SU-DHL-6 (cell line): ENCODE measurements at regions not wholly inside any gene's neighbourhood (a gene's known extent, or its start where the extent isn't known, plus 50 kb on each side); places are given as distances from the start of the nearest gene placed in this dataset.

Experiments used
- H2AFZ ChIP-seq: fragments of 200-600 bp; sonication (generic); 2 replicates; pipeline ENCODE4 v1.6.1; 2014; ENCODE audit warnings: low read depth, mild to moderate bottlenecking, moderate library complexity, mixed read lengths, antibody characterized with exemption, low read length; ENCODE audit not compliant: severe bottlenecking
- H3F3A ChIP-seq: fragments of 200-600 bp; shearing (Covaris generic); 2 replicates; pipeline ENCODE4 v1.6.0; 2016; ENCODE audit warnings: antibody characterized with exemption, mild to moderate bottlenecking; ENCODE audit not compliant: insufficient read depth
- H3K27ac ChIP-seq: fragments of 200-600 bp; sonication (generic); 2 replicates; pipeline ENCODE4 v1.5.1; 2016; ENCODE audit warnings: low read depth, mild to moderate bottlenecking, low read length, moderate library complexity, mixed read lengths
- H3K27me3 ChIP-seq: fragments of 200-600 bp; sonication (generic), shearing (Covaris generic); 2 replicates; pipeline ENCODE4 v1.6.0; 2014; ENCODE audit warnings: mild to moderate bottlenecking, low read length
- H3K36me3 ChIP-seq: fragments of 200-600 bp; sonication (generic); 2 replicates; pipeline ENCODE4 v1.6.1; 2014; ENCODE audit warnings: mild to moderate bottlenecking, low read length, mixed read lengths
- H3K4me2 ChIP-seq: fragments of 300-600, 200-600 bp; shearing (Covaris generic), sonication (generic); 2 replicates; pipeline ENCODE4 v1.6.0; 2014; ENCODE audit warnings: low read length, low read depth, mild to moderate bottlenecking; ENCODE audit not compliant: poor library complexity, severe bottlenecking
- H3K4me3 ChIP-seq: fragments of 200-600 bp; sonication (generic); 2 replicates; pipeline ENCODE4 v1.5.1; 2014; ENCODE audit warnings: antibody characterized with exemption, low read length, mild to moderate bottlenecking, mixed read lengths; ENCODE audit not compliant: insufficient read depth, poor library complexity, severe bottlenecking
- H3K79me2 ChIP-seq: fragments of 200-600 bp; sonication (generic); 2 replicates; pipeline ENCODE4 v1.6.1; 2014; ENCODE audit warnings: mild to moderate bottlenecking, low read length, moderate library complexity; ENCODE audit not compliant: insufficient read depth
- H3K9ac ChIP-seq: fragments of 200-600 bp; sonication (generic); 2 replicates; pipeline ENCODE4 v1.7.0; 2014; ENCODE audit warnings: mild to moderate bottlenecking, low read length
- H3K9me2 ChIP-seq: fragments of 200-600 bp; sonication (generic); replicated peaks from 2 replicates; pipeline ENCODE4 v1.6.1; 2014; ENCODE audit warnings: low read length; ENCODE audit not compliant: insufficient read depth
- H3K9me3 ChIP-seq: fragments of 200-600 bp; sonication (generic); 2 replicates; pipeline ENCODE4 v1.6.1; 2014; ENCODE audit warnings: low read length, mixed read lengths; ENCODE audit not compliant: insufficient read depth
- H4K20me1 ChIP-seq: fragments of 200-600 bp; sonication (generic); 2 replicates; pipeline ENCODE4 v1.6.1; 2014; ENCODE audit warnings: low read depth, mild to moderate bottlenecking, antibody characterized with exemption, low read length, moderate library complexity, mixed read lengths
- EZH2phosphoT487 ChIP-seq: fragments of 200-600 bp; sonication (generic), shearing (Covaris generic); conservative IDR thresholded peaks from 2 replicates; pipeline ENCODE4 v1.6.1; 2018; ENCODE audit warnings: mild to moderate bottlenecking, antibody characterized with exemption, low read length, moderate library complexity, mixed read lengths
- TF ChIP-seq, protein P1 (sequence below): fragments of 200-600 bp; sonication (generic); IDR thresholded peaks from one replicate; pipeline ENCODE4 v1.5.1; 2017; ENCODE audit warnings: antibody characterized with exemption, mild to moderate bottlenecking, low read length, moderate library complexity; ENCODE audit not compliant: insufficient read depth, poor library complexity, severe bottlenecking

DNA sequence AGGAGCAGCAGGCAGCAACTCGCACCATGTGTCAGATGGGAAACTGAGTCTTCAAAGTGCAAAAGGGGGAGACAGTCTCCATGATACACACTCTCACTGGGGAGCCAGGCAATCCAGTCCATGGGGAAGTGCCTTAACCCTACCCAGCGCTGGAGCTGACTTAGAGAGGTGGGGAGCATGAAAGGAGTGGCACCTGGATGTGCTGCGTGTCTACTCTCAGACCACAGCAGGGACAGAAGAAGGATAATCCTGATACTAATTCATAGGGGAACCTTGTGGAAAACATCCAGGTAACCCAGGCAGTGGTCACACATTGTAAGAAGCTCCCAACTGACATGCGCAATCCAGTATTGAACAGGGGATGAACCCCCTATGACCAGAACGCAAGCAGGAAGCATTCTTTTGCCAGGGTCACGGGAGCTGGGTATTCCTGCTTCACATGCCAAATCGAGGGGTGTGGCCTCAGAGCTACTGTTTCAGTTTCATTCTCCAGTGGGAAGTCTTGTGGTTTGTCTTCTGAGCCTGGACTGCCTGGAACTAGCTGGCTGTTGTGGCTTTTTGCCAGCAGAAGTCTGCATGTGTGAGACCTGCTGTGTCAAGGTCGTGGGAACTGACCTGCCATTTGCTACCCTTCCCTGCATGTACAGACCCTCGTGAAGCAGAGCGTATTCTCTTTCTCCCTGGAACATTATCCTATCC, 367.6 kb upstream of the NDN start:
- no peaks in the 10 kb centered on the region for H3K9me3 ChIP-seq
- H3K4me2 ChIP-seq: no peak overlapping the region
- no peaks in the 10 kb centered on the region for H3K36me3 ChIP-seq
- H3K4me3 ChIP-seq: no peak overlapping the region
- H3K27me3 ChIP-seq: no peaks in the 10 kb centered on the region
- H2AFZ ChIP-seq: no peak overlapping the region
- no peak overlapping the region for H3K27ac ChIP-seq
- H3K9me2 ChIP-seq: no peaks in the 10 kb centered on the region
- H3F3A ChIP-seq: no peaks in the 10 kb centered on the region
- H3K79me2 ChIP-seq: no peaks in the 10 kb centered on the region
- no peak overlapping the region for H3K9ac ChIP-seq
- no peaks in the 10 kb centered on the region for H4K20me1 ChIP-seq
- no peak for TF ChIP-seq EZH2phosphoT487
- TF ChIP-seq, protein P1, sequence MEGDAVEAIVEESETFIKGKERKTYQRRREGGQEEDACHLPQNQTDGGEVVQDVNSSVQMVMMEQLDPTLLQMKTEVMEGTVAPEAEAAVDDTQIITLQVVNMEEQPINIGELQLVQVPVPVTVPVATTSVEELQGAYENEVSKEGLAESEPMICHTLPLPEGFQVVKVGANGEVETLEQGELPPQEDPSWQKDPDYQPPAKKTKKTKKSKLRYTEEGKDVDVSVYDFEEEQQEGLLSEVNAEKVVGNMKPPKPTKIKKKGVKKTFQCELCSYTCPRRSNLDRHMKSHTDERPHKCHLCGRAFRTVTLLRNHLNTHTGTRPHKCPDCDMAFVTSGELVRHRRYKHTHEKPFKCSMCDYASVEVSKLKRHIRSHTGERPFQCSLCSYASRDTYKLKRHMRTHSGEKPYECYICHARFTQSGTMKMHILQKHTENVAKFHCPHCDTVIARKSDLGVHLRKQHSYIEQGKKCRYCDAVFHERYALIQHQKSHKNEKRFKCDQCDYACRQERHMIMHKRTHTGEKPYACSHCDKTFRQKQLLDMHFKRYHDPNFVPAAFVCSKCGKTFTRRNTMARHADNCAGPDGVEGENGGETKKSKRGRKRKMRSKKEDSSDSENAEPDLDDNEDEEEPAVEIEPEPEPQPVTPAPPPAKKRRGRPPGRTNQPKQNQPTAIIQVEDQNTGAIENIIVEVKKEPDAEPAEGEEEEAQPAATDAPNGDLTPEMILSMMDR: no peak

DNA sequence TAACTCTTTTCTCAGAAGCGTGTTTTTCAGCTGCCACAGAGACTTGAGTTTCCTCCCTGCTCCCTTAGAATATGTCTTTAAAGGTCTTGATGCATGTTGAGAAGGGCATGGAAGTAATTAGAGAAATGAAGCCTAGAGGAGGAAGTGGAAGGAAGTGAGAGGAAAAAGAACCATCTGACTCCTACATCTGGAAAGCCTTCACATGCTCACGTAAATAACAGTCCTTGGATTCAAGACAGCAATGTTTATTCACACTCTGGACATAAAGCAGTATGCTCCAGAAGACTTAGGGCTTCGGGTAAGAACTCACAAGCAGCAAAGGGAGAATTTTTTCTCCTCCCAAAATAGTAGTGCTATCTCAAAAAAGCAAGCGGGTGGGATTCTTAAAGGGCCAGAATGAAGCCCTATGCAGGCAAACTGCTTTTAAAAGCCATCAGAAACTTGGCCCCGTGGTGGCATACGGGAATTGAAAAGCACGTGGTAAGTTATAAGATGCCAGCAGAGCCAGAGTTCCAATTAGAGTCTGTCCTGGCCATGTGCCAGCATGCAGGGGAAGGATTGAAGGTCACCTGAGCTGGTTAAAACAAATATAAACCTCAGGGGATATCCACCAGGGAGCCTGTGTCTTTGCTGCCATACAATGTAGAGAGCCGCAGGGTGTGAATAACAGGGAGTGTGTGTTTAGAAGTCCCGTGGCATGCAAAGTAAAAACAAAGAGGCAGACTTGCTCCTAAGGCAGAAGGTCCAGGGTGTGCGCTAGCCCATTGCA, 380.8 kb upstream of the NDN start:
- no peaks in the 10 kb centered on the region for H4K20me1 ChIP-seq
- H3K4me3 ChIP-seq: no peak overlapping the region

DNA sequence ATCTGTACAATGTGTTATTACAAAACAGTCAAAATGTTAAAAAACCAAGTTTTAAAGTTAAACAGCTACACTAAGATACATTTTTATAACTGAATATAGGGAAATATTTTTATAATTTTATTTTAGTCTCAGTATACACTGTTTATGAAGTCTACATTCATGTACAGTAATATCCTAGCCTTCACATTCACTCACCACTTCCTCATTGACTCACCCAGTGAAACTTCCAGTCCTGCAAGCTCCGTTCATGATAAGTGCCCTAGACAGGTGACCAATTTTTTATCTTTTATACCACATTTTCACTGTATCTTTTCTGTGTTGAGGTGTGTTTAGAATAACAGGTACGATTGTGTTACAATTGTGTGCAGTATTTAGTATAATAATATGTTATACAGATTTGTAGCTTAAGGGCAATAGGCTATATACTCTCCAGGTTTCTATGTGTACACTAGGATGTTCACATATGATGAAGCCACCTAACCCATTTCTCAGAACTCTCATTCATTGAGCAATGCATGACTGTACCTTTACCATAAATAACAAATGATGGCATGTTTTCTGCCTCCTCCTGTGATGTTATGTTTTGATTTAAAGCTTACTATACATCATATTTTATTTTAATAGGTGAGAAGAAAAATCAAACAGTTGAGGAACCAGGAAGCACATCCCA, 388.4 kb upstream of the NDN start:
- Histone ChIP-seq H3K4me3 (no peak overlapping the region), H3K27ac (no peak overlapping the region), H3K9ac (no peak overlapping the region), H3F3A (no peaks in the 10 kb centered on the region), H3K79me2 (no peaks in the 10 kb centered on the region), H3K27me3 (no peaks in the 10 kb centered on the region), H4K20me1 (no peaks in the 10 kb centered on the region), H3K9me3 (no peaks in the 10 kb centered on the region), H3K9me2 (no peaks in the 10 kb centered on the region), H2AFZ (no peak overlapping the region), H3K36me3 (no peaks in the 10 kb centered on the region), H3K4me2 (no peak overlapping the region)
- TF ChIP-seq, protein P1: no peak
- TF ChIP-seq EZH2phosphoT487: no peak

More for the DNA sequence above, 380.8 kb upstream of the NDN start:
- Histone ChIP-seq H3K9me3 (no peaks in the 10 kb centered on the region), H3K9ac (no peak overlapping the region), H3K79me2 (no peaks in the 10 kb centered on the region), H2AFZ (no peak overlapping the region), H3K4me2 (no peak overlapping the region), H3K36me3 (no peaks in the 10 kb centered on the region), H3K27me3 (no peaks in the 10 kb centered on the region), H3F3A (no peaks in the 10 kb centered on the region), H3K9me2 (no peaks in the 10 kb centered on the region), H3K27ac (no peak overlapping the region)
- TF ChIP-seq EZH2phosphoT487: no peak
